Activated T-helper 17 cell treated with anti-CD3 and anti-CD28 coated beads, Interleukin-2, amount 50 U/mL, for 72 hours (primary cell): ENCODE measurements at regions not wholly inside any gene's neighbourhood (a gene's known extent, or its start where the extent isn't known, plus 50 kb on each side); places are given as distances from the start of the nearest gene placed in this dataset.
"Not testable (repeated sequence)": the region's sequence is repeated elsewhere in the genome, so short reads cannot be mapped to it uniquely, and the experiment has no call there.

Experiments used
- ATAC-seq: fragments of 150-1000 bp; cut with Tn5 transposase; replicated peaks from 2 replicates; pipeline ENCODE4 v1.10.0; 2021; ENCODE audit warnings: mild to moderate bottlenecking, moderate library complexity
- H3K27ac Mint-ChIP-seq: one replicate; pipeline ENCODE4 v1.8.0; 2022; ENCODE audit warnings: mixed read lengths
- H3K27me3 Mint-ChIP-seq: one replicate; pipeline ENCODE4 v1.8.0; 2022; ENCODE audit warnings: mixed read lengths
- H3K36me3 Mint-ChIP-seq: one replicate; pipeline ENCODE4 v1.8.0; 2022; ENCODE audit warnings: low read depth, mild to moderate bottlenecking, mixed read lengths
- H3K4me1 Mint-ChIP-seq: one replicate; pipeline ENCODE4 v1.8.0; 2022; ENCODE audit warnings: mixed read lengths
- H3K4me3 Mint-ChIP-seq: one replicate; pipeline ENCODE4 v1.8.0; 2022; ENCODE audit warnings: mild to moderate bottlenecking, mixed read lengths
- H3K9me3 Mint-ChIP-seq: one replicate; pipeline ENCODE4 v1.8.0; 2022; ENCODE audit warnings: mixed read lengths

DNA sequence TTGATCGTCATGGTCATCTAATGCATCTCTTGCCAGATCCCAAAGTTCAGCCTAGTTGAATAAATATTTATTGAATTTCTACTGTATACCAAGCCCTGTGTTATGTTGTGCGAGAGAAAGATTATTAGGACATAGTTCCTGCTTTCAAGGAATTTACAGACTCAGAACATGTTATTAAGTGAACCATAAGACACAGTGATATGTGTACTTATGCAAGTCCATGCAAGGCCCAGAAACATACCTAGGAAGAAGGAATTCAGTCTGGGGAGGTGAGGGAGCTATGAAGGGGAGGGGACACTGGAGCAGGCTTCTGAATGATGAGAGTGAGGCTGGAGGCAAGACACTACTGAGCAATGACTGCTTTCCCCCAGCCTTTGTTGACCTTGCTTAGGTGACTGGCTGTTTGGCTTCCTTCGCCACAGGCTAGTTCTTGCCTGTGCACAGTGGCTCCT is 81.4 kb downstream of the ACAA2 start:
- Mint-ChIP-seq H3K4me3 (no peak overlapping the region), H3K36me3 (no peaks in the 10 kb centered on the region), H3K4me1 (no peaks in the 10 kb centered on the region), H3K9me3 (no peaks in the 10 kb centered on the region), H3K27ac (no peak overlapping the region), H3K27me3 (peaks cover 5% of the 10 kb centered on the region)
- ATAC-seq: no peak

DNA sequence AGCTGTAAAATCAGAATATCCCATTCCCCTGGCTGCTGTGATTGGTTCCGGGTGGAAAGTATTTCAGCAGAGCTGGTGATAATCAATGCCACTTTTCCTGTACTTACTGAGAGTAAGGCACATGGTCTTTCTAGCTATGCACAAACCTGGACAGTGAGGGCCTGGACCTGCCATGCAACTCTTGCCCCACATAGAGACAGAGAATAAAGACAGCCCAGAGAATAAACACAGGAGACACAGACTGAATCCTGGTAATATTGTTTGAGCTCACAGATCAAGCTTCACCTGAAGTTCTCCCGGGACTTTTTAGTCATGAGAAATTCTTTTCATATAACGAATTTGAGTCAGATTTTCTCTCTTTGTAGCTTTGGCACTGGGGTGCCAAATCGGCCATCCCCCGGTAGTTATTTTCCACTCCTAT is 81.9 kb downstream of the ACAA2 start:
- Mint-ChIP-seq H3K4me3 (no peak overlapping the region), H3K9me3 (no peaks in the 10 kb centered on the region), H3K27ac (no peak overlapping the region), H3K4me1 (no peaks in the 10 kb centered on the region), H3K27me3 (peaks cover under 1% of the 10 kb centered on the region), H3K36me3 (no peaks in the 10 kb centered on the region)
- no peak for ATAC-seq

DNA sequence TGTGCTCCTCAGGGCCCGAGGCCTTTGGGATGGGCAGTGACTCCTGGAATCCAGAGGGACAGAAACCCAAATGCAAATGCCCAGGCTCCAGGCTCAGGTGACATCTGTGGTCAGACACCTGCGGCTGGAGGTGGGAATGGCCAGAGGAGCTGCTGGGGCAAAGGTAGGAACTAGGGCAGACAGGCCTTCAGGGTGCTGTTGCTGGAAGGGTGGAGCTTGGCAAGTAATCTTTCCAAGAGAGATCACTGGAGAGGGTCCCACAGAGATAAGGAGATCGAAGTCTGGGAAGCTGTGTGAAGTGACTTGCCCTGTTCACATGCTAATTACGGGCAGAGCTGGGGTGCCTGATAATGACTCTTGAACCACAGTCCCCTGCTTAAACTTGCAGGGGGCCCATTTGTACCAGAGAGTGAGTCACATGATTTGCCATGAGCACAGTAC is 82.4 kb downstream of the ACAA2 start:
- Mint-ChIP-seq H3K4me1 (no peaks in the 10 kb centered on the region), H3K27ac (no peak overlapping the region), H3K4me3 (no peak overlapping the region), H3K36me3 (no peaks in the 10 kb centered on the region), H3K9me3 (no peaks in the 10 kb centered on the region), H3K27me3 (peaks cover 1% of the 10 kb centered on the region)
- no peak for ATAC-seq

DNA sequence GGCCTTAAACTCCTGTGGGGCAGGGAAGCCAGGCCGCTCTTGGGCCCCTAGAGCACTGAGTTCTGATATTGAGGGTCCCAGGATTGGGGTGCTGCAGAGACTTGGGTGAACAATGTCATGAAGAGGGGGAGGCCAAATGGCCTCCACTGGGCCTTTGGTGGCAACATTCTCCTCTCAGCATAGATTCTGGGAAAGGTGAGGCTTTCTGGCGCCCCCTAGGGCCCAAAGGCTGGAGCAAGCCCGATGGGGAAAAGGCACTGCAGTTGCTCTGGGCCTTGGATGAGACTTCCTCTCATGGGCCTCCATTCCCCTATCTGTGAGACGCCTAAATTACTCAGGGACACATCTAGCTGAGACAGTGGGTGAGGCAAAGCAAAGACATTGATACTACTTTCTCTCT is 84.8 kb downstream of the ACAA2 start:
- peaks cover 8% of the 10 kb centered on the region for H3K27me3 Mint-ChIP-seq
- peak; percentile 29 for ATAC-seq
- H3K4me1 Mint-ChIP-seq: peaks cover 6% of the 10 kb centered on the region
- H3K36me3 Mint-ChIP-seq: no peaks in the 10 kb centered on the region
- no peaks in the 10 kb centered on the region for H3K9me3 Mint-ChIP-seq
- H3K27ac Mint-ChIP-seq: no peak overlapping the region
- no peak overlapping the region for H3K4me3 Mint-ChIP-seq

DNA sequence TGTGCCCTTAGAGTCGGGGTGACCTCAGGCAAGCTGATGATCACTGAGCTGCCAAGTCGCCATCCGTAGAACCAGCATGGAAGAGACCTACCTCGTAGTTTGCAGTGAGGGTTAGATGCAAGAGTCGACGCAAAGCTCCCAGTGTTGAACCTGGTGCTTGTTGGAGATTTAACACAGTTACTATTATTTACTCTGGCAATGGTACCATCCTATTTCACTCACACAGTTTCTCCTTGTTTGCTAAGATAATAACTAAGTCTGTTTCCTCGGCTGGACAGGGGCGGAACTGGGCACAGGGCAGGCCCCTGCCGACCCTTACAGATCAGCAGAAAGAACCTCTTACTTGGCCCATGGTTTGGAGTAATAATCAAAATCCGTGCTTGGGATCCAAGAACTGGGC is 85.5 kb downstream of the ACAA2 start:
- Mint-ChIP-seq H3K4me1 (peaks cover 10% of the 10 kb centered on the region), H3K4me3 (no peak overlapping the region), H3K27ac (no peak overlapping the region), H3K36me3 (no peaks in the 10 kb centered on the region), H3K9me3 (no peaks in the 10 kb centered on the region), H3K27me3 (peaks cover 8% of the 10 kb centered on the region)
- no peak for ATAC-seq

DNA sequence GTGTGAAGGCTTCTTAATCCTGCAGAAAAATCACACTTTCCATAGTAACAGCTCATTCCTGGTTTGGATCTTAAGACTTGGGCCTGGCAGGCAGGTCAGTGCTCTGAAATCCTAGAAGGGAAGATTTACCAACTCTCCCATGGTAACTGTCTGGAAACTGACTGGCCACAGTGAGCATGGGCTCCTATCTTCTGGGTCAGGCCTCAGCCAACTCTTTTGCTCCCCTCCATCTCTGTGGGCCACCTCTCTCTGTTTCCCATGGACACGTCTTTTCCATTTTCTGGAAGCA is 86.7 kb downstream of the ACAA2 start:
- no peak overlapping the region for H3K4me3 Mint-ChIP-seq
- no peaks in the 10 kb centered on the region for H3K9me3 Mint-ChIP-seq
- H3K27ac Mint-ChIP-seq: no peak overlapping the region
- H3K27me3 Mint-ChIP-seq: peaks cover 16% of the 10 kb centered on the region
- no peaks in the 10 kb centered on the region for H3K36me3 Mint-ChIP-seq
- H3K4me1 Mint-ChIP-seq: peaks cover 10% of the 10 kb centered on the region
- ATAC-seq: no peak

DNA sequence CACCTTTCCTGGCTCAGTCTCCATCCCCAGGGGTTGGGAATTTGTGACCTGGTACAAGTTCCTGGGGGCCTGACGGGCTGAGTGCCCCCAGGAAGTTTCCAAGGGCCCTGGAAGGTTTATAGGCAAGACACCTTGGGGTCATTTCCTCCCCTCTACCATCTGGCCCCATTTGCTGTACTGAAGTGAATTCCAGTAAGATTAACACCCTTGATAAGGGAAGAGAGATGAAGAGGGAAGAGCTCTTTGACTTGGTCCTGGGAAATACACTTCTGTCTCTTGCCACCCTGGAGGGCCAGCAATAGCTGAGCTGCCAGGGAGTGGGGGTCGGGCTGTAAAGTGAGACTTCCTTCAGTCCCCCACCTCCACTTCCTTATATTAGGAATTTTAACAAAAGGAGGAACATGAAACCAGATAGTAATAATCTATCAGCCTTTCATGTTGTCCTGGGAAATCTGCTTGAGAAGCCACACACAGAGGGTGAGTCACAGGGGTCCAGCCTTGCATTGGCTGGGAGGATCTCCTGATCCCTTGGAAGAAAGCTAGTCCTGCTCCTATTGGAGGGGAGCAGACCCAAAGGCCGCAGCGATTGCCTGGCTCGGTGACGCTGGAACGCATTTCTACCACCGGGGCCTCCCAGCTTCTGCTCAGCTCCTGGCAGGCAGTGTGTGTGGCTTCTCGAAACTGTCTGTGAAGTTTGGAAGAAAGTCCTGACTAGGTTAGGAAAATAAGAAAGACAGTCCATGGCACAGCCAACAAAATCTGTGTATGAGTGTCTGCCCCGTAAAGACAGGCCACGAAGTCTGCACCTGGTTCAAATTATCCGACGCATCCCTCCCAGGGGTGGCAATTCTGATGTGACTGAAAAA is 87.3 kb downstream of the ACAA2 start:
- Mint-ChIP-seq H3K27ac (no peak overlapping the region), H3K36me3 (no peaks in the 10 kb centered on the region), H3K27me3 (peaks cover 16% of the 10 kb centered on the region), H3K4me1 (peaks cover 10% of the 10 kb centered on the region), H3K9me3 (no peaks in the 10 kb centered on the region), H3K4me3 (no peak overlapping the region)
- ATAC-seq: no peak

DNA sequence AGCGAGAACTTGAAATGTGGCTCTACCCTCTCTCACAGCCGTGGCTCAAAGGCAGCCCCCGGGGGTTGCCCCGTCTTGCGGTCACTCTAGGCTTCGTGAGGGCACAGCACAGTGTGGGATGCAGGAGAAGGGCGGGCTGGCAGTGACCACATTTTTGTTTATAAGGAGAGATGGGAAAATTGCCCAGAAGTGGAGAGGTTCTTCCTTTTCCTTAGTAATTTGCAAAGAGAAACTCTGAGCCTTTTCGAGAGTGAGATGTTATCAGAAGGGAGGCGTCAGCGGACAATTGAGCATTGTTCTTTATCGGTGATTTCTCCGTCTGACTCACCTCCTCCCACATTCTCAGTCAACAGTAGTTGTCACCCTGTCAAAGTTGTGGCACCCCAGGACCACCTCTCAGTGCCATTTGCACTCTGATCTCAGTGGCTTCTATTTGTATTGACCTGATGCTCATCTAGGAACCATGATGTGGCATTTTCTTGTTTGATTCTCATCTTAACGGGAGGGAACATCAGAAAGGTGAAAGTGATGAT is 89.6 kb downstream of the ACAA2 start:
- Mint-ChIP-seq H3K36me3 (no peaks in the 10 kb centered on the region), H3K27me3 (peaks cover 16% of the 10 kb centered on the region), H3K4me1 (peaks cover 10% of the 10 kb centered on the region), H3K27ac (peak overlapping the region; percentile 7), H3K4me3 (peak overlapping the region; percentile 26), H3K9me3 (no peaks in the 10 kb centered on the region)
- peak; percentile 95 for ATAC-seq

DNA sequence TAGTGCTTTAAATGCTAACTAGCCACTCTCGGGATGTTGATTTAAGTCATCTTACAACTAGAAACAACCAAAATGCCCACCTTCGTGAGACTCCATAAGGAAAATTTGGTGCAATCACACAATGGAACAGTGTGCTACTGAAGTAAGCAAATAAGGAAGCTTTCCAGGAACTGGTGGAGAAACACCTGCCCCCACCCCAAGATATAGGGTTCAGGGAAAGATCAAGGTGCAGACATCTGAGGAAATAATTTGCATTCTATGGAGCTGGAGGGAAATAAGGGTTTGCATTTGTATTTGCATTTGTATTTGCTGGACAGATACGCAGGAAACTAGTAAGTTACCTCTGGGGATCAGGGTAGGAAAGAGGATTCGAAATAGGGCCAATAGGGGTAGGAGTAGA is 90.9 kb downstream of the ACAA2 start:
- H3K27me3 Mint-ChIP-seq: peaks cover 19% of the 10 kb centered on the region
- H3K4me3 Mint-ChIP-seq: no peak overlapping the region
- H3K9me3 Mint-ChIP-seq: no peaks in the 10 kb centered on the region
- no peaks in the 10 kb centered on the region for H3K36me3 Mint-ChIP-seq
- H3K27ac Mint-ChIP-seq: no peak overlapping the region
- peaks cover 10% of the 10 kb centered on the region for H3K4me1 Mint-ChIP-seq
- no peak for ATAC-seq

DNA sequence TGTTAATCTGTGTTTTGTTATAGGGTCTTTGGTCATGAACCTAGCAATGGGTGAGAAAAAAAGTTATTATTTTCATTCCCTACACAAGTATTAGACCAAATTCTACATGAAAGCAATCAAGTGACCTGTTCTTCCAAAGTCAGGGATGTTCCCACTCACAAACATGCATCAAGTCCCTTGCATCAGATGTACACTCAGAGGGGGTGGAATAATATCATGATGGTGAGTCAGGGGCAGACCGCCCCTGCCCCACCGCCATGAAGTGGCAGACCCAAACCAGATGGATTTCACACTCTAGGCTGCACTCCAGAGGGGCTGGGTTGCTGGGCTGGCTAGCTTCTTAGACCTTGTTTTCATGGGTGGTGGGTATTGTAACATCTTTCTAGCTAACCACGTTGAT is 91.4 kb downstream of the ACAA2 start:
- Mint-ChIP-seq H3K36me3 (no peaks in the 10 kb centered on the region), H3K9me3 (no peaks in the 10 kb centered on the region), H3K27me3 (peaks cover 19% of the 10 kb centered on the region), H3K4me3 (no peak overlapping the region), H3K4me1 (peaks cover 10% of the 10 kb centered on the region), H3K27ac (no peak overlapping the region)
- ATAC-seq: no peak

DNA sequence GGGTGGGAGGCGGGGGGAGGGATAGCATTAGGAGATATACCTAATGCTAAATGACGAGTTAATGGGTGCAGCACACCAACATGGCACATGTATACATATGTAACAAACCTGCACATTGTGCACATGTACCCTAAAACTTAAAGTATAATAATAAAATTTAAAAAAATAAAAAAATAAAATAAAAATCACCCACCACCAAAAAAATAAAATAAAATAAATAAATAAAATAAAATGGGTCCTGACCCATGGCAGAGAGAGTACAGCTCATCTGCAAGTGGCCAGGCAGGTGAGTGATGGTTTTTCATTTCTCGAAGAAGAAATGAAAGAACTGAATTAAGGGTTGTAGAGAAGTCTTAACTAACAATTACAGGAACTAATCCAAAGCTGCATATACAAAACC is 92.4 kb downstream of the ACAA2 start:
- not testable (repeated sequence) for H3K9me3 Mint-ChIP-seq

DNA sequence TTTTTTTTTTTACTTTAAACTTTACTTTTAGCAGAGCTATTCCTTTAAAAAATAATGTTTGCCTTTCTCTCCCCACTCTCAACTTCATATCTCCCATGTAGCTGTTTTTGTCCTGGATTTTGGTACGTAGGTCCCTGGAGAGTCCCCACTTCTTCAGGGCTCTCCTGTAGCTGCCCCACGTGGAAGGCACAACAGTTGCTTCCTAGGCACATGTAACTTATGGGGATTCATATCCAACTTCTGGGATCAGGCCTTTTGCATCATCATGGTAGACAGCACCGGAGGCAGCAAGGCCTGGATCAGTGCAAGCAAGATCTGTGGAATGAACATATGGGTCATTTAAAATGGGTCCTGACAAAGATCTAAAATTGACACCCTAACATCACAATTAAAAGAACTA is 95.7 kb downstream of the ACAA2 start:
- Mint-ChIP-seq H3K36me3 (no peaks in the 10 kb centered on the region), H3K4me1 (no peaks in the 10 kb centered on the region), H3K27ac (no peak overlapping the region), H3K4me3 (no peak overlapping the region), H3K9me3 (no peaks in the 10 kb centered on the region), H3K27me3 (peaks cover 18% of the 10 kb centered on the region)
- ATAC-seq: no peak

More for the DNA sequence above, 92.4 kb downstream of the ACAA2 start:
- H3K27me3 Mint-ChIP-seq: peaks cover 17% of the 10 kb centered on the region
- H3K4me1 Mint-ChIP-seq, H3K4me3 Mint-ChIP-seq, H3K36me3 Mint-ChIP-seq, ATAC-seq, H3K27ac Mint-ChIP-seq: not testable (repeated sequence)

DNA sequence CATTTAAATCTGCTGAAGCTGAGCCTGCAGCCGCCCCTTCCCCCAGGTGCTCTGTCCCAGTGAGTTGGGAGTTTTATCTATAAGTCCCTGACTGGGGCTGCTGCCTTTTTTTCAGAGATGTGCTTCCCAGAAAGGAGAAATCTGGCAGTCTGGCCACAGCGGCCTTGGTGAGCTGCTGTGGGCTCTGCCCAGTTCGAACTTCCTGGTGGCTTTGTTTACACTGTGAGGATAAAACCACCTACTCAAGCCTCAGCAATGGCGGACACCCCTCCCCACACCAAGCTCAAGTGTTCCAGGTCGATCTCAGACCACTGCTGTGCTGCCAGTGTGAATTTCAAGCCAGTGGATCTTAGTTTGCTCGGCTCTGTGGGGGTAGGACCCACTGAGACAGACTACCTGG is 97.3 kb downstream of the ACAA2 start:
- no peak overlapping the region for H3K27ac Mint-ChIP-seq

DNA sequence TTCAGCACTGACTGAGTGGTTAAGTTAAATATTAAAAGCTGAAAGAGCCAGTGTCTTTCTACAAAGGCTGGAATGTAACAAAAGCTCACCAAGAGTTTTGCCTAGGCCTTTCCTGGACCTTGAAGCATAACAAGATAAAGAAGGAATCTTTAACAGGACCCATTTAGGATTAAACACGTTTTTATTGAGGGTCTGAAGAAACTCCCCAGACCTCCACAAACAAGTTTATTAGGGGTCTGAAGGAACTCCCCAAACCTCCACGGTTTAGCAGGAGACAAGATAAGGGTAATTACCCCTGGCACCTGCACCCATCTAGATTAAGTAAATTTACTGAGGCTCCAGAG is 104.0 kb downstream of the ACAA2 start:
- Mint-ChIP-seq H3K9me3 (no peaks in the 10 kb centered on the region), H3K4me3 (no peak overlapping the region), H3K36me3 (no peaks in the 10 kb centered on the region), H3K27me3 (peaks cover 11% of the 10 kb centered on the region), H3K4me1 (no peaks in the 10 kb centered on the region), H3K27ac (no peak overlapping the region)
- no peak for ATAC-seq

More for the DNA sequence above, 97.3 kb downstream of the ACAA2 start:
- Mint-ChIP-seq H3K9me3 (no peaks in the 10 kb centered on the region), H3K27me3 (peaks cover 12% of the 10 kb centered on the region), H3K4me1 (no peaks in the 10 kb centered on the region), H3K36me3 (no peaks in the 10 kb centered on the region), H3K4me3 (no peak overlapping the region)
- no peak for ATAC-seq

DNA sequence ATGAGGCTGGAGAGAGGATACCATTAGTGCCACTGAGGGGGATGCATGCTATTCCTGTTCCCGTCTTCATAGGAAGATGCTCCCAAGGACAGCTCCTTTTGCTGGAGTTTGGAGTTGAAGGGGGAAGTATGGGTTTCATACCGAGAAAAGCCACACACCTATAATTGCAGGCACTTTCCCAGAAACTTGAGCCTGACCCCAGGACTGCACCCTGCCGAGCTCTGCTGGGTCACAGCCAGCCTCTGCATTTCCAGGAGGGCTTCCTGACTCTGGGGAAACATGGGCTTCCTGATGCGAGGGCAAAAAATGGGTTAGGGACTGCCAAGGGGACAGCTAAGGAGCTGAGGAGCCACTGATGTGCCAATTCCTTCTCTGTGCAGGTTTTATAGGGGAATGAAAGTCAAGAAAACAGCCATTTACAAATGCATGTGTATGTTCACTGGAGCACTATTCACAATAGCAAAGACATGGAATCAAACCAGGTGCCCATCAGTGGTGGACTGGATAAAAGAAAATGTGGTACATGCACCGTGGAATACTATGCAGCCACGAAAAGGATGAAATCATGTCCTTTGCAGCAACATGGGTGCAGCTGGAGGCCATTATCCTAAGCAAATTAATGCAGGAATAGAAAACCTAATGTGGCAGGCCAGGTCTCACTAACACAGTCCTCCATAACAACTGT is 104.5 kb downstream of the ACAA2 start:
- no peaks in the 10 kb centered on the region for H3K9me3 Mint-ChIP-seq
- no peak overlapping the region for H3K4me3 Mint-ChIP-seq
- no peak for ATAC-seq
- H3K36me3 Mint-ChIP-seq: no peaks in the 10 kb centered on the region
- H3K4me1 Mint-ChIP-seq: no peaks in the 10 kb centered on the region
- H3K27ac Mint-ChIP-seq: no peak overlapping the region
- peaks cover 9% of the 10 kb centered on the region for H3K27me3 Mint-ChIP-seq
